ENCODE measurements at regions not wholly inside any gene's neighbourhood (a gene's known extent, or its start where the extent isn't known, plus 50 kb on each side); places are given as distances from the start of the nearest gene placed in this dataset.

DNA sequence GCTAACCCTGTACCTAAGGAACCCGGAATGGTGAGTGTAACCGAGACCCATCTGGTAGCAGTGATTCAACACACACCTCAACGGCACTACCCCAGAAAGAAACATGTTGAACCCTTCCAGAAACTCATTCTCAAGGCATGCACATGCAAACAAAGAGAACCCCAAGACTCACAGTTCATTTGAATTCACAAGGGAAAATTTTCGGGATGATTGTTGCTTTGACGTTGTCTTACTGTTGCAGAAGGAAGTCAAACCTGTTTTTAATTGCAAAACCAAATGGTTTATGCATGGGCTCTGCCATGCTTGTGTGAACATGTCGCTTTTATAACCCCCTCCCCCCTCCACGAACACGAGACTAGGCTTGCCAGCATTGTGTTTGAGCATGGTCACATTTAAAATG lies 539.7 kb downstream of the GATA3 start:
- TF ChIP-seq, protein P1, sequence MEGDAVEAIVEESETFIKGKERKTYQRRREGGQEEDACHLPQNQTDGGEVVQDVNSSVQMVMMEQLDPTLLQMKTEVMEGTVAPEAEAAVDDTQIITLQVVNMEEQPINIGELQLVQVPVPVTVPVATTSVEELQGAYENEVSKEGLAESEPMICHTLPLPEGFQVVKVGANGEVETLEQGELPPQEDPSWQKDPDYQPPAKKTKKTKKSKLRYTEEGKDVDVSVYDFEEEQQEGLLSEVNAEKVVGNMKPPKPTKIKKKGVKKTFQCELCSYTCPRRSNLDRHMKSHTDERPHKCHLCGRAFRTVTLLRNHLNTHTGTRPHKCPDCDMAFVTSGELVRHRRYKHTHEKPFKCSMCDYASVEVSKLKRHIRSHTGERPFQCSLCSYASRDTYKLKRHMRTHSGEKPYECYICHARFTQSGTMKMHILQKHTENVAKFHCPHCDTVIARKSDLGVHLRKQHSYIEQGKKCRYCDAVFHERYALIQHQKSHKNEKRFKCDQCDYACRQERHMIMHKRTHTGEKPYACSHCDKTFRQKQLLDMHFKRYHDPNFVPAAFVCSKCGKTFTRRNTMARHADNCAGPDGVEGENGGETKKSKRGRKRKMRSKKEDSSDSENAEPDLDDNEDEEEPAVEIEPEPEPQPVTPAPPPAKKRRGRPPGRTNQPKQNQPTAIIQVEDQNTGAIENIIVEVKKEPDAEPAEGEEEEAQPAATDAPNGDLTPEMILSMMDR (conservative IDR thresholded peaks at IDR 0.05; ENCODE audit: low read depth, low read length) = no peak
- no peak for TF ChIP-seq POLR2A (IDR thresholded peaks at IDR 0.05; ENCODE audit: low read depth, low read length)
- no peak for TF ChIP-seq RCOR1 (IDR thresholded peaks at IDR 0.05; ENCODE audit: insufficient replicate concordance, low read length)
- TF ChIP-seq MXI1 (IDR thresholded peaks at IDR 0.05; ENCODE audit: borderline replicate concordance, low read depth, low read length) = no peak
- TF ChIP-seq, protein P2, sequence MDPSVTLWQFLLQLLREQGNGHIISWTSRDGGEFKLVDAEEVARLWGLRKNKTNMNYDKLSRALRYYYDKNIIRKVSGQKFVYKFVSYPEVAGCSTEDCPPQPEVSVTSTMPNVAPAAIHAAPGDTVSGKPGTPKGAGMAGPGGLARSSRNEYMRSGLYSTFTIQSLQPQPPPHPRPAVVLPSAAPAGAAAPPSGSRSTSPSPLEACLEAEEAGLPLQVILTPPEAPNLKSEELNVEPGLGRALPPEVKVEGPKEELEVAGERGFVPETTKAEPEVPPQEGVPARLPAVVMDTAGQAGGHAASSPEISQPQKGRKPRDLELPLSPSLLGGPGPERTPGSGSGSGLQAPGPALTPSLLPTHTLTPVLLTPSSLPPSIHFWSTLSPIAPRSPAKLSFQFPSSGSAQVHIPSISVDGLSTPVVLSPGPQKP (IDR thresholded peaks at IDR 0.05; ENCODE audit: borderline replicate concordance, low read depth, low read length) = no peak

Measured in IMR-90 (cell line).